ENCODE measurements at regions not wholly inside any gene's neighbourhood (a gene's known extent, or its start where the extent isn't known, plus 50 kb on each side); places are given as distances from the start of the nearest gene placed in this dataset.

- DNase-seq (ENCODE audit: low spot score) (no peak), ATAC-seq (no peak)
- peaks cover 76% of the 10 kb centered on the region for H3K4me1 Mint-ChIP-seq
- Histone ChIP-seq H3K4me2 (peak overlapping the region; percentile 81), H3F3A (replicated peaks; ENCODE audit: low read depth) (peaks cover 8% of the 10 kb centered on the region; the same call in 1 of the 2 replicates), H3K36me3 (ENCODE audit: insufficient read depth) (no peaks in the 10 kb centered on the region), H3K4me1 (ENCODE audit: insufficient read depth) (peaks cover 76% of the 10 kb centered on the region), H3K79me2 (replicated peaks; ENCODE audit: insufficient read depth) (no peaks in the 10 kb centered on the region), H3K4me3 (peak overlapping the region; percentile 51), H3K9me2 (ENCODE audit: insufficient read depth) (no peaks in the 10 kb centered on the region), H2AFZ (no peak overlapping the region), H4K20me1 (replicated peaks; ENCODE audit: insufficient read depth) (no peaks in the 10 kb centered on the region), H3K27ac (ENCODE audit: low read depth) (no peak overlapping the region), H3K27me3 (ENCODE audit: insufficient read depth) (peaks cover 82% of the 10 kb centered on the region)
- no peaks in the 10 kb centered on the region for H3K9me3 Mint-ChIP-seq
- peak overlapping the region; percentile 61 for H3K4me3 Mint-ChIP-seq
- peaks cover 80% of the 10 kb centered on the region for H3K27me3 Mint-ChIP-seq (ENCODE audit: insufficient read depth, low read depth, poor library complexity)
- no peak overlapping the region for H3K27ac Mint-ChIP-seq
- no peaks in the 10 kb centered on the region for H3K36me3 Mint-ChIP-seq (ENCODE audit: low read depth)
- TF ChIP-seq CTCF (conservative IDR thresholded peaks at IDR 0.05; ENCODE audit: low read depth in 2 of 2): no peak
- TF ChIP-seq ZNF114 (CRISPR knock-in tag; IDR thresholded peaks at IDR 0.05): no peak
- TF ChIP-seq, protein P1, sequence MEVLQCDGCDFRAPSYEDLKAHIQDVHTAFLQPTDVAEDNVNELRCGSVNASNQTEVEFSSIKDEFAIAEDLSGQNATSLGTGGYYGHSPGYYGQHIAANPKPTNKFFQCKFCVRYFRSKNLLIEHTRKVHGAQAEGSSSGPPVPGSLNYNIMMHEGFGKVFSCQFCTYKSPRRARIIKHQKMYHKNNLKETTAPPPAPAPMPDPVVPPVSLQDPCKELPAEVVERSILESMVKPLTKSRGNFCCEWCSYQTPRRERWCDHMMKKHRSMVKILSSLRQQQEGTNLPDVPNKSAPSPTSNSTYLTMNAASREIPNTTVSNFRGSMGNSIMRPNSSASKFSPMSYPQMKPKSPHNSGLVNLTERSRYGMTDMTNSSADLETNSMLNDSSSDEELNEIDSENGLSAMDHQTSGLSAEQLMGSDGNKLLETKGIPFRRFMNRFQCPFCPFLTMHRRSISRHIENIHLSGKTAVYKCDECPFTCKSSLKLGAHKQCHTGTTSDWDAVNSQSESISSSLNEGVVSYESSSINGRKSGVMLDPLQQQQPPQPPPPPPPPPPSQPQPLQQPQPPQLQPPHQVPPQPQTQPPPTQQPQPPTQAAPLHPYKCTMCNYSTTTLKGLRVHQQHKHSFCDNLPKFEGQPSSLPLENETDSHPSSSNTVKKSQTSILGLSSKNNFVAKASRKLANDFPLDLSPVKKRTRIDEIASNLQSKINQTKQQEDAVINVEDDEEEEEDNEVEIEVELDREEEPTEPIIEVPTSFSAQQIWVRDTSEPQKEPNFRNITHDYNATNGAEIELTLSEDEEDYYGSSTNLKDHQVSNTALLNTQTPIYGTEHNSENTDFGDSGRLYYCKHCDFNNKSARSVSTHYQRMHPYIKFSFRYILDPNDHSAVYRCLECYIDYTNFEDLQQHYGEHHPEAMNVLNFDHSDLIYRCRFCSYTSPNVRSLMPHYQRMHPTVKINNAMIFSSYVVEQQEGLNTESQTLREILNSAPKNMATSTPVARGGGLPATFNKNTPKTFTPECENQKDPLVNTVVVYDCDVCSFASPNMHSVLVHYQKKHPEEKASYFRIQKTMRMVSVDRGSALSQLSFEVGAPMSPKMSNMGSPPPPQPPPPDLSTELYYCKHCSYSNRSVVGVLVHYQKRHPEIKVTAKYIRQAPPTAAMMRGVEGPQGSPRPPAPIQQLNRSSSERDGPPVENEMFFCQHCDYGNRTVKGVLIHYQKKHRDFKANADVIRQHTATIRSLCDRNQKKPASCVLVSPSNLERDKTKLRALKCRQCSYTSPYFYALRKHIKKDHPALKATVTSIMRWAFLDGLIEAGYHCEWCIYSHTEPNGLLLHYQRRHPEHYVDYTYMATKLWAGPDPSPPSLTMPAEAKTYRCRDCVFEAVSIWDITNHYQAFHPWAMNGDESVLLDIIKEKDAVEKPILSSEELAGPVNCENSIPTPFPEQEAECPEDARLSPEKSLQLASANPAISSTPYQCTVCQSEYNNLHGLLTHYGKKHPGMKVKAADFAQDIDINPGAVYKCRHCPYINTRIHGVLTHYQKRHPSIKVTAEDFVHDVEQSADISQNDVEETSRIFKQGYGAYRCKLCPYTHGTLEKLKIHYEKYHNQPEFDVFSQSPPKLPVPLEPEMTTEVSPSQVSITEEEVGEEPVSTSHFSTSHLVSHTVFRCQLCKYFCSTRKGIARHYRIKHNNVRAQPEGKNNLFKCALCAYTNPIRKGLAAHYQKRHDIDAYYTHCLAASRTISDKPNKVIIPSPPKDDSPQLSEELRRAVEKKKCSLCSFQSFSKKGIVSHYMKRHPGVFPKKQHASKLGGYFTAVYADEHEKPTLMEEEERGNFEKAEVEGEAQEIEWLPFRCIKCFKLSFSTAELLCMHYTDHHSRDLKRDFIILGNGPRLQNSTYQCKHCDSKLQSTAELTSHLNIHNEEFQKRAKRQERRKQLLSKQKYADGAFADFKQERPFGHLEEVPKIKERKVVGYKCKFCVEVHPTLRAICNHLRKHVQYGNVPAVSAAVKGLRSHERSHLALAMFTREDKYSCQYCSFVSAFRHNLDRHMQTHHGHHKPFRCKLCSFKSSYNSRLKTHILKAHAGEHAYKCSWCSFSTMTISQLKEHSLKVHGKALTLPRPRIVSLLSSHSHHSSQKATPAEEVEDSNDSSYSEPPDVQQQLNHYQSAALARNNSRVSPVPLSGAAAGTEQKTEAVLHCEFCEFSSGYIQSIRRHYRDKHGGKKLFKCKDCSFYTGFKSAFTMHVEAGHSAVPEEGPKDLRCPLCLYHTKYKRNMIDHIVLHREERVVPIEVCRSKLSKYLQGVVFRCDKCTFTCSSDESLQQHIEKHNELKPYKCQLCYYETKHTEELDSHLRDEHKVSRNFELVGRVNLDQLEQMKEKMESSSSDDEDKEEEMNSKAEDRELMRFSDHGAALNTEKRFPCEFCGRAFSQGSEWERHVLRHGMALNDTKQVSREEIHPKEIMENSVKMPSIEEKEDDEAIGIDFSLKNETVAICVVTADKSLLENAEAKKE (CRISPR knock-in tag; IDR thresholded peaks at IDR 0.05): no peak
- TF ChIP-seq EZH2 (IDR thresholded peaks at IDR 0.05; ENCODE audit: low read depth, unreplicated experiment): no peak
- TF ChIP-seq REST (IDR thresholded peaks at IDR 0.05; ENCODE audit: unreplicated experiment): no peak
- TF ChIP-seq STAT1 (IDR thresholded peaks at IDR 0.05; ENCODE audit: unreplicated experiment): no peak
- TF ChIP-seq EZH2phosphoT487 (IDR thresholded peaks at IDR 0.05; ENCODE audit: unreplicated experiment): no peak
- no peak for TF ChIP-seq ZNF331 (CRISPR knock-in tag; IDR thresholded peaks at IDR 0.05; ENCODE audit: low read depth)
- no peak for TF ChIP-seq POLR2AphosphoS5 (IDR thresholded peaks at IDR 0.05; ENCODE audit: low read depth)
- no peak for TF ChIP-seq NANOG (IDR thresholded peaks at IDR 0.05; ENCODE audit: borderline replicate concordance)
- TF ChIP-seq, protein P2, sequence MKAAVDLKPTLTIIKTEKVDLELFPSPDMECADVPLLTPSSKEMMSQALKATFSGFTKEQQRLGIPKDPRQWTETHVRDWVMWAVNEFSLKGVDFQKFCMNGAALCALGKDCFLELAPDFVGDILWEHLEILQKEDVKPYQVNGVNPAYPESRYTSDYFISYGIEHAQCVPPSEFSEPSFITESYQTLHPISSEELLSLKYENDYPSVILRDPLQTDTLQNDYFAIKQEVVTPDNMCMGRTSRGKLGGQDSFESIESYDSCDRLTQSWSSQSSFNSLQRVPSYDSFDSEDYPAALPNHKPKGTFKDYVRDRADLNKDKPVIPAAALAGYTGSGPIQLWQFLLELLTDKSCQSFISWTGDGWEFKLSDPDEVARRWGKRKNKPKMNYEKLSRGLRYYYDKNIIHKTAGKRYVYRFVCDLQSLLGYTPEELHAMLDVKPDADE (IDR thresholded peaks at IDR 0.05): no peak
- TF ChIP-seq CREB1 (CRISPR knock-in tag; IDR thresholded peaks at IDR 0.05; ENCODE audit: low read depth): no peak
- TF ChIP-seq JUNB (IDR thresholded peaks at IDR 0.05; ENCODE audit: unreplicated experiment): no peak
Measured at GRCh38 chr5:3122216-3122615, 370.7 kb upstream of the IRX2 start.
